ENCODE measurements at regions not wholly inside any gene's neighbourhood (a gene's known extent, or its start where the extent isn't known, plus 50 kb on each side); places are given as distances from the start of the nearest gene placed in this dataset.

DNA sequence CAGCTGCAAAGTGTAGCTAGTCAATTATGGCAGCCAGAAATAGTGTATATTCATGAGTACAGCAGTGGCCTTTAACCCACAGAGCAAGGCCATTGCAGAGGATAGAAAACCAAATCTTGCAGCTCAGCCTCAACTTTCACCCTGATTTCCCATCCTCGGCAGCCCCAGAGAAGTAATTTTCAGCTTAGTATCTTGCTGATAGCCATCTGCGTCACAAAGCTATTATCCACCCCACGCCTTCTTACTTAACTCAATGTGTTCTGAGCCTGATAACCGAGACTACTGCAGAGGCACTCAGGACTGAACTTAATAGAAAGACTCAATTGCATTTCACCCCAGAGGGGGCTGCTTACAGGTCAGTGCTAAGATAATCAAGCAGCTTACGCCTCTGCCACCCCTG, 174.5 kb upstream of the MAOA start:
- H3K4me3 Mint-ChIP-seq (ENCODE audit: unreplicated experiment), result no peak overlapping the region
- CTCF ChIA-PET, result no interaction called here
- BruUV-seq (replicated peaks), result no TSS peak
- no peaks in the 10 kb centered on the region for H3K4me1 ChIP-seq
- H3K36me3 ChIP-seq (ENCODE audit: control insufficient read depth, insufficient read depth, low read length), result no peaks in the 10 kb centered on the region
- no peak overlapping the region for H3K27ac Mint-ChIP-seq (ENCODE audit: unreplicated experiment)
- no peaks in the 10 kb centered on the region for H3K9me3 ChIP-seq
- TF ChIP-seq, protein P1, sequence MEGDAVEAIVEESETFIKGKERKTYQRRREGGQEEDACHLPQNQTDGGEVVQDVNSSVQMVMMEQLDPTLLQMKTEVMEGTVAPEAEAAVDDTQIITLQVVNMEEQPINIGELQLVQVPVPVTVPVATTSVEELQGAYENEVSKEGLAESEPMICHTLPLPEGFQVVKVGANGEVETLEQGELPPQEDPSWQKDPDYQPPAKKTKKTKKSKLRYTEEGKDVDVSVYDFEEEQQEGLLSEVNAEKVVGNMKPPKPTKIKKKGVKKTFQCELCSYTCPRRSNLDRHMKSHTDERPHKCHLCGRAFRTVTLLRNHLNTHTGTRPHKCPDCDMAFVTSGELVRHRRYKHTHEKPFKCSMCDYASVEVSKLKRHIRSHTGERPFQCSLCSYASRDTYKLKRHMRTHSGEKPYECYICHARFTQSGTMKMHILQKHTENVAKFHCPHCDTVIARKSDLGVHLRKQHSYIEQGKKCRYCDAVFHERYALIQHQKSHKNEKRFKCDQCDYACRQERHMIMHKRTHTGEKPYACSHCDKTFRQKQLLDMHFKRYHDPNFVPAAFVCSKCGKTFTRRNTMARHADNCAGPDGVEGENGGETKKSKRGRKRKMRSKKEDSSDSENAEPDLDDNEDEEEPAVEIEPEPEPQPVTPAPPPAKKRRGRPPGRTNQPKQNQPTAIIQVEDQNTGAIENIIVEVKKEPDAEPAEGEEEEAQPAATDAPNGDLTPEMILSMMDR (IDR thresholded peaks at IDR 0.05; ENCODE audit: insufficient read depth in 1 of 2, low read depth in 1 of 2, low read length in 1 of 2, severe bottlenecking in 1 of 2, unreplicated experiment in 1 of 2), result no peak
- no peaks in the 10 kb centered on the region for H3K27me3 ChIP-seq (replicated peaks; ENCODE audit: control insufficient read depth, insufficient read depth, low read length)
- no peak for DNase-seq
- no peaks in the 10 kb centered on the region for H3K27me3 Mint-ChIP-seq (ENCODE audit: insufficient read depth, unreplicated experiment)
- intact Hi-C loops (cut with micrococcal nuclease; ENCODE audit: unreplicated experiment), result no loop called here
- no peaks in the 10 kb centered on the region for H3K4me1 Mint-ChIP-seq (ENCODE audit: low read depth, unreplicated experiment)
- POLR2A ChIA-PET, result no interaction called here
- H3K4me3 ChIP-seq (ENCODE audit: low read depth, low read length), result no peak overlapping the region
- H3K9me3 Mint-ChIP-seq (ENCODE audit: unreplicated experiment), result no peaks in the 10 kb centered on the region
- no peaks in the 10 kb centered on the region for H3K36me3 Mint-ChIP-seq (ENCODE audit: insufficient read depth, unreplicated experiment)

DNA sequence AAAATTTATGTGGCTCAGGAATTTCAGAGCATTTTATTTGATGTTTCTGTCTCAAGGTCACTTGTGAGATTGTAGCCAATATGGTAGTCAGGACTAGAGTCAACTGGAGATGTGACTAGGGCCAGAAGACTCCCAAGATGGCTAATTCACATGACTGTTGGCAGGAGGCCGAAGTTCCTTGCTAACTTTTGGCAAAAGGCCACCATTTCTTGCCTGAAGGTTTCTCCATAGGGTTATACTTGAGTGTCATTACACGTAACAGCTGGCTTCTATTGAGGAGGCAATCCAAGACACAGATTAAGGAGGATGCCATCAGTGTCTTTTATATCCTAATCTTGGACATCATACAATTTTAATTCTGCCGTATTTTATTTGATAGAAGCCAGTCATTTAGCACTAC, 162.3 kb upstream of the MAOA start:
- ChIA-PET POLR2A (no interaction called here), CTCF (no interaction called here)
- intact Hi-C loops (cut with micrococcal nuclease; ENCODE audit: unreplicated experiment), result no loop called here
- Mint-ChIP-seq H3K27me3 (ENCODE audit: insufficient read depth, unreplicated experiment) (no peaks in the 10 kb centered on the region), H3K27ac (ENCODE audit: unreplicated experiment) (no peak overlapping the region), H3K36me3 (ENCODE audit: insufficient read depth, unreplicated experiment) (no peaks in the 10 kb centered on the region), H3K4me3 (ENCODE audit: unreplicated experiment) (no peak overlapping the region), H3K9me3 (ENCODE audit: unreplicated experiment) (no peaks in the 10 kb centered on the region), H3K4me1 (ENCODE audit: low read depth, unreplicated experiment) (no peaks in the 10 kb centered on the region)
- Histone ChIP-seq H3K4me1 (no peaks in the 10 kb centered on the region), H3K9me3 (no peaks in the 10 kb centered on the region), H3K27me3 (replicated peaks; ENCODE audit: control insufficient read depth, insufficient read depth, low read length) (no peaks in the 10 kb centered on the region), H3K36me3 (ENCODE audit: control insufficient read depth, insufficient read depth, low read length) (no peaks in the 10 kb centered on the region), H3K4me3 (ENCODE audit: low read depth, low read length) (no peak overlapping the region)
- no TSS peak for BruUV-seq (replicated peaks)
- no peak for DNase-seq
- TF ChIP-seq, protein P1 (IDR thresholded peaks at IDR 0.05; ENCODE audit: insufficient read depth in 1 of 2, low read depth in 1 of 2, low read length in 1 of 2, severe bottlenecking in 1 of 2, unreplicated experiment in 1 of 2), result no peak

DNA sequence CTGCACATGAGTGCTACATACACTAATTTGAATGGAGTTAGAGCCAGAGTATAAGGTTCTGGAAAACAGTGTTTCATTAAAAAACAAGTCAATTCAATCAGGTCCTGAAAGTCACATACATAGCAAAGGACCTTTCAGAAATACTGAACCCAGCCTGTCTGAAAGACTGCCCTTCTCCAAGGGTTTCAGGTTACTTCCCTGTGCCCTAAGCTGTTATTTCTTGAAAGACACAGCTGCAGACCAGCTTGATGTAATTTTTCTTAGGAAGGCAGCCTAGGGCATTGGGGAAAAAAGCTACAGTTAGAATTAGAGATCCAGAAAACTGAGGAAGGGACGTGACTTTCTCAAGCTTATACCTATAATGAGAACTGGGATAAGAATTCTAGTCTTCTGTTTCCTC, 155.9 kb upstream of the MAOA start:
- intact Hi-C loops (cut with micrococcal nuclease; ENCODE audit: unreplicated experiment), result no loop called here
- POLR2A ChIA-PET, result no interaction called here
- Mint-ChIP-seq H3K27ac (ENCODE audit: unreplicated experiment) (no peak overlapping the region), H3K9me3 (ENCODE audit: unreplicated experiment) (no peaks in the 10 kb centered on the region), H3K36me3 (ENCODE audit: insufficient read depth, unreplicated experiment) (no peaks in the 10 kb centered on the region), H3K4me3 (ENCODE audit: unreplicated experiment) (no peak overlapping the region), H3K27me3 (ENCODE audit: insufficient read depth, unreplicated experiment) (no peaks in the 10 kb centered on the region), H3K4me1 (ENCODE audit: low read depth, unreplicated experiment) (no peaks in the 10 kb centered on the region)
- TF ChIP-seq, protein P1 (IDR thresholded peaks at IDR 0.05; ENCODE audit: insufficient read depth in 1 of 2, low read depth in 1 of 2, low read length in 1 of 2, severe bottlenecking in 1 of 2, unreplicated experiment in 1 of 2), result no peak
- H3K36me3 ChIP-seq (ENCODE audit: control insufficient read depth, insufficient read depth, low read length), result no peaks in the 10 kb centered on the region
- H3K4me3 ChIP-seq (ENCODE audit: low read depth, low read length), result no peak overlapping the region
- DNase-seq, result no peak
- no TSS peak for BruUV-seq (replicated peaks)
- H3K27me3 ChIP-seq (replicated peaks; ENCODE audit: control insufficient read depth, insufficient read depth, low read length), result no peaks in the 10 kb centered on the region
- CTCF ChIA-PET, result no interaction called here
- H3K4me1 ChIP-seq, result no peaks in the 10 kb centered on the region
- H3K9me3 ChIP-seq, result no peaks in the 10 kb centered on the region

All from Caco-2 (cell line).